Skeletal muscle tissue (tissue), 3 donors: ENCODE measurements at regions not wholly inside any gene's neighbourhood (a gene's known extent, or its start where the extent isn't known, plus 50 kb on each side); places are given as distances from the start of the nearest gene placed in this dataset.
"Not testable (repeated sequence)": the region's sequence is repeated elsewhere in the genome, so short reads cannot be mapped to it uniquely, and the experiment has no call there.

Experiments used
- H3K27ac ChIP-seq: one replicate; pipeline ENCODE4 v1.7.0; 2013; ENCODE audit warnings: mild to moderate bottlenecking, low read depth, low read length, inconsistent platforms
- H3K27me3 ChIP-seq, 3 donors: one replicate each; pipeline ENCODE4 v1.7.0; 2013; ENCODE audit warnings: low read length in 3 of 3; ENCODE audit not compliant: control insufficient read depth in 3 of 3, insufficient read depth in 3 of 3
- H3K36me3 ChIP-seq, 3 donors: one replicate each; pipeline ENCODE4 v1.7.0; 2013; ENCODE audit warnings: low read length in 3 of 3; ENCODE audit not compliant: control insufficient read depth in 3 of 3, insufficient read depth in 3 of 3
- H3K4me1 ChIP-seq, 3 donors: one replicate each; pipeline ENCODE4 v1.7.0; 2013; ENCODE audit warnings: low read length in 3 of 3, mild to moderate bottlenecking in 3 of 3; ENCODE audit not compliant: control insufficient read depth in 3 of 3, insufficient read depth in 3 of 3
- H3K4me3 ChIP-seq, 3 donors: one replicate each; pipeline ENCODE4 v1.7.0; 2013; ENCODE audit warnings: low read length in 3 of 3
- H3K9ac ChIP-seq, 3 donors: one replicate each; pipeline ENCODE4 v1.7.0; 2013; ENCODE audit warnings: low read length in 3 of 3, mild to moderate bottlenecking in 3 of 3, moderate library complexity in 2 of 3, low read depth in 1 of 3
- H3K9me3 ChIP-seq, 3 donors: one replicate each; pipeline ENCODE4 v1.7.0; 2013; ENCODE audit warnings: low read length in 3 of 3; ENCODE audit not compliant: control insufficient read depth in 3 of 3
- donor health status: Osteomylitis.

DNA sequence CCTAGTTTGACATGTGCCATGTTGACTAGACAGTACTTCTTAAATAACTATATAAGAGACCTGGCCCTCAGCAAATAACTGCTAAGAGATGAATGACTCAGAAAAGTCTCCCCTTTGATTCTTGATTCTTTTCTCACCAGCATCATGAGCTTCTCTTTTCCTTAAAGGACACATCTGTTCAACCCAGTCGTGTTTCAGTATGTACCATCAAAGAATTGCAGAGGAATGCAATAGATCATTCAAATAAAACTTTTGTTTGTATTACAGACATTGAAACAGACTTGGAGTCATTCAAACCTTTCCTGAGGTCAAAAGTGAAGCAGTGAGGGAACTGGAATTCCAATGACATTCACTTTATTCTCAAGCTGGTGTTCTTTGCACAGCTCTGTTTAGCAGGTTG is 598.3 kb upstream of the GHITM start:
- Histone ChIP-seq H3K27me3 (no peaks in the 10 kb centered on the region), H3K27ac (no peak overlapping the region), H3K4me1 (peaks cover 0 to 6% (median 0%) of the 10 kb centered on the region in 3 donors), H3K36me3 (no peaks in the 10 kb centered on the region), H3K4me3 (no peak overlapping the region), H3K9ac (no peak overlapping the region), H3K9me3 (no peaks in the 10 kb centered on the region)

DNA sequence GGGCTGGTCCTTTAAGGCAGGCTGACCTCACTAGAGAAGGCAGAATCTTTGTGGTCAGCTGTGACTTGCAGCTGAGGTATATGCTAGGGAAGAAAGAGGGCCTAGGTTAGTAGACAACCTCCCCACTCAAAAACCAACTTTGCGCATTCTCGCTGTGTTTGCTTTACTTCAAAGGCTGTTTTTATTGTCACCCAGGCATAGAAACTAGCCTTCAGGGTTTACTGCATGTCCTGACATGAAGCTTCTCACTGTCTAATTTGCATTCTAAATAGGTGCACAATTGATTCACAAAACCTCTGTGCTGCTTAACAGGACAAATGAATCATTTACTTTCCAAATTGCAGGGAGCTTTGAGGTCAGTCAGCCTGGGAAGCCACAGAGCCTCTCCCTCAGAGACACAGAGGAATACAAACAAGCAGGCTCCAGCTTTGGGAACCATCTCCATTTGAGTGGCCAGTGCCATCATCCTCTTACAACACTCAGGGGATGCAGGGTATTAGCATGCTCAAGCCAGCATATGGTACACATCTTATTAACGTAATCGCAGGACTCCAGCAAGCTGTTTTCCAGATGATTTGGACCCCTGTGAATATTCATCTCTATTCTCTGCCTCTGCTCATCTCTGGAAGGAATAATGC is 596.4 kb upstream of the GHITM start:
- H3K9me3 ChIP-seq: no peaks in the 10 kb centered on the region
- H3K9ac ChIP-seq: no peak overlapping the region
- no peak overlapping the region for H3K27ac ChIP-seq
- H3K4me3 ChIP-seq: no peak overlapping the region
- no peaks in the 10 kb centered on the region for H3K27me3 ChIP-seq
- H3K36me3 ChIP-seq: no peaks in the 10 kb centered on the region
- H3K4me1 ChIP-seq: peaks cover 0 to 6% (median 0%) of the 10 kb centered on the region in 3 donors

DNA sequence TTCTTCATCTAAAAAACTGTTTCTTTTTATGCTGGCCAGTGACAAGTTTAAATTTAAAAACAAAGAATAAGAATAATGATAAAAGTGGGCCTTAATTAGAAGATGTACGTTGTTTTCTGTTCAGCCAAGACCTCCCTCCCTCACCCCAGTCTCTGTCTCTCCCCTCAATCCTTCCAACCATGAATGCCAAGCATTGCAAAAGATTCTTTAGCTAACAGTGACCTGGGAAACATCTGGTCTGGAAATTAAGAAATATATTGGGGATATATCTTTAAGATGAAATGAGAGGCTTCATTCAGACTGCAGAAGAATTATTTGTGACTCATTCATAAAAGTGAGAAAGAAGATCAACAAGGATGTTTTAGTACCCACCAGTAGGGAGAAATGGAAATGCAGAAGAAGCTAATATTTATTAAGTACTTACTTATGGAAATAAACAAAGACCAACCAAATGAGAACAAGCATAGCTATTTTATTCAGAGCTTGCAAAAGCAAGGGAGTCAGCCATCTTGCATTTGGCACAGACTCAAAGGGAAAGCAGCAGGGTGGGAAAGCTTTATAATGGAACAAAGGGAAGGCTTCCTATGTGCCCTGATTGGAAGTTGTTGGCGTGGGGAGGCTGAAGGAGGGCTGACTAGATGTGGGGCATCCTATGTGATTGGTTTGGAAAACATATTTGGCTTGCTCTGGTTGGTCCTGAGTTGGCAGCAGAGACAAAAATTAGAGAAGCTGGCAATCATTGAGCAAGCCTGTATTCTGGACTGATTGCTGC is 595.4 kb upstream of the GHITM start:
- H3K9me3 ChIP-seq: no peaks in the 10 kb centered on the region
- no peak overlapping the region for H3K27ac ChIP-seq
- H3K27me3 ChIP-seq: no peaks in the 10 kb centered on the region
- no peak overlapping the region for H3K4me3 ChIP-seq
- peaks cover 0 to 6% (median 0%) of the 10 kb centered on the region in 3 donors for H3K4me1 ChIP-seq
- H3K36me3 ChIP-seq: no peaks in the 10 kb centered on the region
- H3K9ac ChIP-seq: no peak overlapping the region

DNA sequence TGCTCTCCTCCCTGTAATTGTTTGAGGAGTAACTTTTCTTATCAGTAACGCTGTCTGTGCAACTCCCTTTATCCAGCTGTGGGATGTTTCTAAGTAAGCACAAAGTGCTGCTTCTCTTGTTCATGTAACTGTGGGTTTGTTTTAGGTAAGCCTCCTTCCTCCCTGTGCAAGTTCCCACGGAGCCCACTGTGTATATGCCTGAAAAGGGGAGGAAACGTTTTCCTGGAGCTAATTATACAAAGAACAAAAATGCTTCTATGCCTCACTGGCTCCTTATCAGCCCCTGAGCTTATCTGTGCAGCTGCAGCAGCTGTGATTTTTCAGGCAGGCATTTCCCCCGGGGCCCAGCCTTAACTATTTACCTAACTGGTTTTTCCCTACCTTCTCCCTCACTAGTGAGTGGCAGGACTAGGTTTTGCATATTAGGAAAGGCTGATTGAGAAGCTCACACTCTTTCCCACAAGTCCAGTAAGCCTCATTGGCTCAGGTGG is 593.4 kb upstream of the GHITM start:
- Histone ChIP-seq H3K36me3 (no peaks in the 10 kb centered on the region), H3K4me1 (peaks cover 0 to 6% (median 0%) of the 10 kb centered on the region in 3 donors), H3K27me3 (no peaks in the 10 kb centered on the region), H3K4me3 (no peak overlapping the region), H3K27ac (no peak overlapping the region), H3K9ac (no peak overlapping the region), H3K9me3 (no peaks in the 10 kb centered on the region)

DNA sequence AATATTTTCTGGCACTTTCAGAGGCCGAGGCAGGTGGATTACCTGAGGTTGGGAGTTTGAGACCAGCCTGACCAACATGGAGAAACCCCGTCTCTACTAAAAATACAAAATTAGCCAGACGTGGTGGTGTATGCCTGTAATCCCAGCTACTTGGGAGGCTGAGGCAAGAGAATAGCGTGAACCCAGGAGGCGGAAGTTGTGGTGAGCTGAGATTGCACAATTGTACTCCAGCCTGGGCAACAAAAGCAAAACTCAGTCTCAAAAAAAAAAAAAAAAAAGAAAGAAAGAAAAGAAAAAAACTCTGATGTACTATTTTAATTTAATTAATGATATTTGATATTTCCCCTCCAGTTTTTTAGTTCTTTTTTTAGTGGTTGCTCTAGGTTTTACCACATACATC is 588.1 kb upstream of the GHITM start:
- not testable (repeated sequence) for H3K27ac ChIP-seq, H3K9me3 ChIP-seq, H3K27me3 ChIP-seq, H3K4me3 ChIP-seq, H3K9ac ChIP-seq, H3K4me1 ChIP-seq, H3K36me3 ChIP-seq

DNA sequence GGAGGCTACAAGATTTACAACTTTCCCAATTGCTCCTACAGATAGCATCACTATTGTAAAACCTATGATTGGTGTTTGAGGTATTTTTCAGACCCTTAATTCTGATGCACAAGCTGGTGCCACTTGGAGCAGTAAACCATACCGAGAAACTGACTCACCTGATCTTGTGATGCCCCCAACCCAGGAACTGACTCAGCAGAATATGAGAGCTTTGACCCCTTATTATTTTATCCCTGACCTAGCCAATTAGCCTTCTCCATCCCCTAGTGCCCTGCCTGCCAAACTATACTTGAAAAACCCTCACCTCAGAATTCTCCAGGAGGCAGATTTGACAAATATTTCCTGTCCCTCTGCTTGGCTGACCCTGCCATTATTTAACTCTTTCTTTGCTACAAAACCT is 585.9 kb upstream of the GHITM start:
- H3K27me3 ChIP-seq: no peaks in the 10 kb centered on the region
- H3K4me1 ChIP-seq: no peaks in the 10 kb centered on the region
- H3K9me3 ChIP-seq: no peaks in the 10 kb centered on the region
- H3K9ac ChIP-seq: no peak overlapping the region
- no peak overlapping the region for H3K4me3 ChIP-seq
- H3K27ac ChIP-seq: no peak overlapping the region
- no peaks in the 10 kb centered on the region for H3K36me3 ChIP-seq

DNA sequence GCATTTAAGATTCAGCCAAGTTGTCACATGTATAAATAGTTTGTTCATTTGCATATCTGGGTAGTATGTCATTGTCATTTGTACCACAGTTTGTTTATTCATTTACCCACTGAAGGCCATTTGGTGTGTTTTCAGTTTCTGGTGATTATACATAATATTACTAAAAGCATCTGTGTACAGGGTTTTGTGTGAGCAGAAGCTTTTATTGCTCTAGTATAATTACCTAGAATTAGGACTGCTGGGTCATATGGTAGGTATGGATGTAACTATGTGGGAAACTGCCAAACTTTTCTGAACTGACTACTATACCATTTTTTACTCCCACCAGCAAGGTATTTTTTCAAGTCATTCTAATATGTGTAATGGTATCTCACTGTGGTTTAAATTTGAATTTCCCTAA is 584.0 kb upstream of the GHITM start:
- H3K9ac ChIP-seq: no peak overlapping the region
- H3K4me3 ChIP-seq: no peak overlapping the region
- H3K36me3 ChIP-seq: no peaks in the 10 kb centered on the region
- H3K27me3 ChIP-seq: no peaks in the 10 kb centered on the region
- H3K27ac ChIP-seq: no peak overlapping the region
- H3K4me1 ChIP-seq: no peaks in the 10 kb centered on the region
- H3K9me3 ChIP-seq: no peaks in the 10 kb centered on the region

DNA sequence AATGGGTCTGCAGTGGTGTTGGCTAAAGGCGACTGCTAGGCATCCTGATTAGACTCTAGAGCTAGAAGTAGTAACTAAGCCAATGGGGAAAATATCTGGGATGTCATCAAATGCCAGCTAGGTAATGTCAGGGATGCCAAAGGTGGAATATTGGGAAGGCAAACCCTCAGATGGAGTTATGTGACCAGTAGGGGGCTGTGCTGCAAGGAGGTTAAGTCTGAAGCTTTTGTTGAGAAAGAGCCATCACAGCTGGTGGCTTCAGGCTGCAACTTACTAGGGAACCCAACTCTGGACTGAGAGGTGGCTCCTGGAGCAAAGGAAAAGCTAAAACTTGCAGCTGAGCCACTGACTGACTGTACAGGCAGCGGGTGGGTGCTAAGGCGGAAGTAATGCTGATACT is 576.9 kb upstream of the GHITM start:
- H3K27me3 ChIP-seq: no peaks in the 10 kb centered on the region
- no peaks in the 10 kb centered on the region for H3K4me1 ChIP-seq
- peaks cover 0 to 2% (median 0%) of the 10 kb centered on the region in 3 donors for H3K9me3 ChIP-seq
- H3K27ac ChIP-seq: no peak overlapping the region
- H3K4me3 ChIP-seq: no peak overlapping the region
- no peak overlapping the region for H3K9ac ChIP-seq
- H3K36me3 ChIP-seq: no peaks in the 10 kb centered on the region

DNA sequence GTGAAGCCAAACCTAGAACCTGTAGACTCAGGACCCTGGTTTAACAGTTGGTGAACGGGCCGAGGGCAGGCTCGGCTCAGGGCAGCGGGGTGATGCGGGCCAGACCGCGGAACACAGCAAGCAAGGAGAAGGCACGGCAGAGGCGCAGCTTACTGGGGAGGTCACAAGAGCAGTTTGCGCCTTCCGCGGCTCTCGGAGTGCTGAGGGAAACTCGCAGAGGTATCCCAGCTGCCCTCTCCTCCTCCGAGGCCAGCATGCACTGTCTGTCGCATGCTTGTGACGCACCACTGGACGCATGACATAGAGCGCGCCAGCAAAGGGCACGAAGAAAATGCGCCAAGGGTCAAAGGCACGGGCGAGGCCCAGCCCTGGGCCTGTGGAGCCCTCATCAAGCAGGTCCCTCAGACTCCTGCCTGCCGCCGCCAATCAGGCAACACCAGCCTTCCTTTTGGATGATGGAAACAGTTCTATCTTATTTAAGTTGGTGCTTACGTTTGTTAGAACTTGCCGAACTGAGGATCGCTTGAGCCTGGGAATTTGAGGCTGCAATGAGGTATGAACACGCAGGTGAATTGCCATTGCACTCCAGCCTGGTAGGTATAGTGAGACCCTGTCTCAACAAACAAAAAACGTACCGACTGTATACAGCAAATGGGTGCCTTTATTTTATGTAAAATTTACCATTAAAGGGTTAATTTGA is 574.3 kb upstream of the GHITM start:
- Histone ChIP-seq H3K4me1 (no peaks in the 10 kb centered on the region), H3K36me3 (no peaks in the 10 kb centered on the region), H3K27me3 (no peaks in the 10 kb centered on the region), H3K4me3 (no peak overlapping the region), H3K27ac (no peak overlapping the region), H3K9me3 (peaks cover 0 to 2% (median 0%) of the 10 kb centered on the region in 3 donors), H3K9ac (no peak overlapping the region)

DNA sequence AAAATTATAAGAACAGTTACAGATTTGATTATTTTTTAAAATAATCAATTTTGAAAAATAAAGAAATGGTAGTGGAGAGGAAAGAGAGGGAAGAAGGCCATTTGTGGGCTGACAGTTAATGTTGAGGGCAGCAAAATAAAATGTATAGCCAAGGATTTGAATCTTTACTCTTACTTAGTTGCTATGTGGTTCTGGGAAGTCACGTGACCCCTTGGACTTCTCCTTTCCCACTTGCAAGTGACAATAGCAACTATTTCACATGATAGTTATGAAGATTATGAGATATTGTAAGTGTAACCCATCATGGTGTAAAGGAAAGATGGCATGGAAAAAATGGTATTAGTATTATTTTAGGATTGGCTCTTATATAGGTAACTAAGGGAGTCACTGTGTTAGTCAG is 567.3 kb upstream of the GHITM start:
- H3K27me3 ChIP-seq: no peaks in the 10 kb centered on the region
- no peaks in the 10 kb centered on the region for H3K4me1 ChIP-seq
- no peak overlapping the region for H3K9ac ChIP-seq
- H3K27ac ChIP-seq: no peak overlapping the region
- no peak overlapping the region for H3K4me3 ChIP-seq
- no peaks in the 10 kb centered on the region for H3K9me3 ChIP-seq
- no peaks in the 10 kb centered on the region for H3K36me3 ChIP-seq
